HG02642 (cell line): ENCODE measurements at regions not wholly inside any gene's neighbourhood (a gene's known extent, or its start where the extent isn't known, plus 50 kb on each side); places are given as distances from the start of the nearest gene placed in this dataset.

Source experiments
- ATAC-seq: cut with Tn5 transposase; IDR thresholded peaks from one replicate; pipeline ENCODE4 v1.9.1; 2021; ENCODE audit warnings: mild to moderate bottlenecking; ENCODE audit not compliant: unreplicated experiment, poor library complexity

DNA sequence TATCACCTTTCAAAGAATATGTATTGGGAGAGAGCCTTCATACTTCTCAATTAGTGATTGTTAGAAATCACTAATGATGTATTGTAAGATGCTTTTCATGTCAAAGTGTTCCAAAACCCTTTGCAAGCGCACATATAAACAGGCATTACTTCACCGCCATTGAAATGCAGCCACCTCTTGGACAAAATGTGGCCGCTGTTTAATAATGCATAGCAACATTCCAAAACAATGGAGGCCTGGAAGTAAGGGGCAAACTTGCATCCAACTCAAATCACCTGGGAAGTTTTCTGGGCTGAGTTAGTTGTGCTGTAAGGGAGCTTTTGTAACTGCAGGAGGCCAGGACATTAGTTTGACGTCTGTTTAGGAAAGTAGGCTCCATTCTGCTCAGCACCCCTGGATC lies 438.1 kb downstream of the FGF9 start:
- no peak for ATAC-seq

- no peak for ATAC-seq
These were observed 439.5 kb downstream of the FGF9 start for GRCh38 chr13:22110368-22110767.

DNA sequence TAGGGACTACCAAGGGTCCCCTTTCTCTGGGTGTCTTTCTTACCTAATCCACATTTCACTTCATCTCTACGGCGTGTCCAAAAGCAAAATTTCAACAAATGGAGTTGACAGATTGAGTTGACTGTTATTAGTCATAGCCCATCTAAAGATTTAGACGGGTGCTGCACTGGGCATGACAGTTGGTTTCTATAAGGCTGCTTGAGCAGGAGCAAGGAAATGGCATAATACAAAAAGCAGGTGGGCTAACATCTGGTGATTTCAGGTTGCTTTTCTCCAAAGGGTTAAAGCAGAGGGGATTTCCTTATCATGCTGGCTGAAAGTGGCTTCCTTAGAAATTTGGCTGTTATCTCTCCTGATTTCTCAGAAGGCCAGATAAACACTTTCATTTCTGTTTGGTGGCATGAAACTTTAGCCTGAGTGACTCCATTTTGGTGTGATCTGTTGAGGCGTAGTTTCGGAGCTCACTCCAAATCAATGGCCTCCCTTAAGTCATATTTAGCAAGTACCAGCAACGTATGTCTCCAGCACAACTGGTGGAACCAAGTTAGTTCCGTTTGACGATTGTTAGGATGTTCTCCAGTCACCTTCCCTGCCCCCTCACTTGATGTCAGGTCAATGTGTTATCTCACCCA lies 440.4 kb downstream of the FGF9 start:
- ATAC-seq: no peak

DNA sequence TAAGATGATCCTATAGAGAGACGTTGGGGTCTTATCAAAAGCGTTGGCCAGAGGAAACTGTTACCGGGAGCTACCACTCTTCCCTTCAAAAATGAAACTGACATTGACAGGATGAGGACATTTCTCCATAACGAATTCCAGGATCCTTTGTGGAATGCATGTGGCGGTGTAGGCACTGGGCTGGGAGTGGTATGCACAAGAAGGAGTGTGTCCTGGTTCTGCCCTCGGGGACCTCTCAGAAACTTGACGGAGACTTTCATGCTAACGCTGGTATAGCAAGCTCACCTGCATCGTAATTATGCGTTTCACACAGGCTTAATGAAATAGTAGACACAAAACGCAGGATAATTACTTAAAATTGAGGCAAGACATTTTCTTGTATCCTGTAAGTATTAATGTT lies 441.1 kb downstream of the FGF9 start:
- no peak for ATAC-seq

- no peak for ATAC-seq
These were observed 442.3 kb downstream of the FGF9 start for GRCh38 chr13:22112956-22113745.

GRCh38 chr13:22114630-22115311 lies 443.9 kb downstream of the FGF9 start:
- ATAC-seq: peak; percentile 89

DNA sequence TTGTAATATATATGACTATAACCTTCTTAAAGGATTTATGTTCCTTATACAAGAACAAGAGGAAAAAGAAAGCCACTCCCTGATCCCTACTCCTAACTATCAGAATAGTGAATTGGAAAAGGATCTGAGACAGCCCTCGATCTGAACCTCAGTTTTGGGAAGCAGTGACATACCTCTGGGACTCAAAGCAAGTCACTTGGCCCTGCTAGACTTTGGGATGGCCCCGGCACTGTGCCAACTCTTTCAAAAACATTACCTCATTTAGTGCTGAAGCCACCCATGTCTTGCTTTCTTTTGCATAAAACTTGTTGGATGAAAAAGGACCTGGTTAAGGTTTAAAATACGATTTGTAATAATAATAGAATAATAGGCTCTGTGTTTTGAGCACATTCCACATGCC lies 447.3 kb downstream of the FGF9 start:
- ATAC-seq: no peak

DNA sequence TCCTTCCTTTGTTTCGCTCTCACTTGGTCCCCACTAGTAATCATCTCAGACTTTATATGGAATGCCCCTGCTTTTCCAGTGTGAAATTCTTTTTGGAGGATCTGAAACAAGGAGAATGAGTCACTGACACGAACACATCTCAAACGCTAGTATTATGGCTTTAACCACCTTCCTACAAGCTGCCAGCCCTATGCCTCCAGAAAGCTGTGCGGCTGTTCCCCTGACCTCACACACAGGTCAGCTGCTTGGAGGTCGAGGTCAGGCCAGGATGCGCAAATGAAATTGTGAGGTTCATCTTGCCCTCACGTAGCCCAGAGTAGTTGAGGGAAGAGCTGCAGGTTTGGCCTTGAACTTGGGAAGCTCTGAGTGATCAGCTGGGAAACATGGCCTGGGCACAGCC lies 449.8 kb downstream of the FGF9 start:
- no peak for ATAC-seq

DNA sequence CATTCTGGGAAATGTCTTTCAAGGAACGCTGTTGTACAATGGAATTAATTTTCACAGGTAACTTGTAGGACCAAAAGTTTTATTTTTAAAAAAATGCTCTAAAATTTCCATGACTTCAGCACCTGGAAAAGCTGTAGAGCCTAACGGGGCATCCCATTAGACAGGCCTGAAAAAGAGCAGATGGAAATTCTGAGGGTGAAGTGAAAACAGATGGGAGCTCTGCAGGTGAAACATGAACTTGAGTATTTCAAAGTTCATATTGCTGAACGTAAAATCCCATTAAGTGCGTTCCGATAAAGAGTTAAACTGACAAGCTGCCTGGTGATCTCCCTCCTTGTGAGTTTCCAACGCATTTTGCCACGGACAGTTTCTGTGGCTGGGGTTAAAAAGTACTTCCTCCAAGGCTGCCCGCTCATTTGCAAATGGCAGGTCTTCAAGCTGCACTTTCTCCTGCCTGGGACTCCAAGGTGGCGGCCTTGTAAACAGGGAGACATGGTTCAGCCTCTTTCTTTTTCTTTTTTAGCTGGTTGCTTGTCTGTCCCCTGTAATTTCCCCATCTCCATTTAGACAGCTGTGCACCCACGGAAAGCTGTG lies 450.4 kb downstream of the FGF9 start:
- no peak for ATAC-seq

DNA sequence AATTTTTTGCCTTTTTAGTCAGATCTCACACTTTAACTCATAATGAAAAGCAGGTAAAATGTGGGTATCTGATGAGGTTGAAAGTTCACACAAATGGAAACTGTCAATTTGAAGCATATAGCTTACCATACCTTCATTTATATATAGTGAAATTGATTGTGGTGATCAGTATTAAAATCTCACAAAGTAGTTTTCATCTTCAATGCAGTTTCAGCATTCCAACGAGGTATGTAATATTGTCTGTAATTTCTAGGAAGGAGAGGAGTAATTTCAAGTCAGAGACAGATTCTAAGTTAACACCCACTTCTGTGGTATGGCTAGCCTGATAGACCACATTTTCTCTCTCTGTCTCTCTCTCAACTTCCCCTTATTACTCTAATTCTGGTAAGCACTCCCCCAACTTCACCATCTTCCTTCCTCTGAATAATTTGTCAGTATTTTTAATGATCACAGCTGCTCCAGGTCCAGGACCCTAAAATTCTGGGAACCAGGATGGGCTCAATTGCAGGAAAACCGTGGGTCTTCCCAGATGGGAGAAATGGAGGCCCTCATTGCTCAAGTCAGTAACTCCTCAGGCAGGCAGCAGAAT lies 455.7 kb downstream of the FGF9 start:
- peak; percentile 96 for ATAC-seq

- ATAC-seq: no peak
These were observed 456.6 kb downstream of the FGF9 start for GRCh38 chr13:22127277-22128164.

DNA sequence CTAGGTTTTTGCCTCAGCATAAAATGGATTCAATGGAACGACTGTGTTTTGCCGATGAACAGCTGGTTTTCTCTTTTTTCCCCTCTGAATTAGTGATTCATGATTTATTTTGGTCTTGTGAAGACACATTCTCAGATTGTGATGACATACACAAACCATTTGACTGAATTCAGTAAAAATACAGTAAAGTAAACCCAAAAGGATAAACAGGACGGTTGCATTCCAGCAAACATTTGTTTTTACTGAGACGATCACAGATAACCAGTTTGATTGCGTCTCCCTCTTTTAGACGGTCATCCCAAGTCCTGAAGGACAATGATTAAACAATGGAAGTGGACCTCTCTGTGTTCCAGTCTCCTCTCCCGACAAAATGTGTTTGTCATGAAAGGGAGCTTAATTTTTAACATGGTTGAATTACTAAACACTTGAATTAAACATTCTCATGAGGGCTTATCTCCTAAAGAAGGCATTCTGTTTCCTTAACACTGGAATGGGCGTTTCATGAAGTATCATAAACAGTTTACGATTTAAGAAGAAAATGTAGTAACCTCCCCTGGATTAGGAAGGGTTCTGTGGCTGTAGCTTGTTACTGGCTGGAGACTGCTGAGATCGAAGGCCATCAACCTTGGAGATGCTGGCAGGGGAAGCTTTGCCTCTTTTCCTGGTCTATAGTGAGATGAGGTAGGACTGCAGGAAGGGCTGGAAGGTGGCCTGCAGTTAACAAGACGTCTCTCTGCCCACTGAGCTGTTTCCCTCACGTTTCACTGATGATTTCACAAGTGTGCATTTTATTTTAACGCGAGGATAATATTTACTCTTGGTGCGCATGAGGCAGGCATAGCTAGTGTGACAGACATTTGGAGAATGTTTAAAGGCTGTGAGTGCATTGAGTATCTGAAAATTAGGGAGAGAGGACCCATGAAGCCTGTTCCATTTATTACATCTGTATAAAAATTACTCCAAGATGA lies 457.9 kb downstream of the FGF9 start:
- no peak for ATAC-seq

DNA sequence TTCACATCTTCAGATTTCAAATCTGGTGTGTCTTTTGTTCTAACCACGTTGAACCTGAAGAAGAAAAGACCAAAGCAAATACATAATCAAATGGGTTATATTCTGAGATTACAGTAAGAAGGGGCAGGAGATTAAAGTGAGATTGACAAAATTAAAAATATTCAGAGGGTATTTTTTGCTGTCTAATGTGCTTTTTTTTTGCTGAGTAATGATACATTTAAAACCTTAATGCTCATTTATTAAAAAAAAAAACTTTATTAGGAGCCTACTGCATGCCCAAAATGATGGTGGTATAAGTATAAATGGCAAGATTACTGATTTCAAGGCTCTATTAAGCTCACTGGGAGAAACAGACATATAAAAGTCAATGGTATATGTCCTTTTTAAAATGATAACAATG lies 459.4 kb downstream of the FGF9 start:
- ATAC-seq: no peak

DNA sequence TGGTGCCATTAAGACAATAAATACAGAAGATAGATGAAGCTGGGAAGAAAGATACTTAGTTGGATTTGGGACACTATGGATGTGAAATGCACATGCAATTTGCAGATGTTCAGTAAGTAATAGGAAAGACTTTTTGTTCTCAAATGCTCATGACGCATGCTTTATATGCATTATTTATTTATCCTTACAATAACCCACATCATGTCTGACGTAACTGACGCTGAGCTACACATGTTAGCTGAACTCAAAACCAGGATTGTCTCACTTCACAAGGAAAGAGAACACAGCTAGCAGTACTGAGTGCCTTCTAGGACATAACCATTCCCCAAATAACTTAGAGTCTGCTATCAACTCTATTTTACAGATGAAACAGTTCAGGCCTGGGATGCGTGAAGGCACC lies 463.4 kb downstream of the FGF9 start:
- ATAC-seq: no peak

- ATAC-seq: no peak
These were observed 464.6 kb downstream of the FGF9 start for GRCh38 chr13:22135446-22135845.

DNA sequence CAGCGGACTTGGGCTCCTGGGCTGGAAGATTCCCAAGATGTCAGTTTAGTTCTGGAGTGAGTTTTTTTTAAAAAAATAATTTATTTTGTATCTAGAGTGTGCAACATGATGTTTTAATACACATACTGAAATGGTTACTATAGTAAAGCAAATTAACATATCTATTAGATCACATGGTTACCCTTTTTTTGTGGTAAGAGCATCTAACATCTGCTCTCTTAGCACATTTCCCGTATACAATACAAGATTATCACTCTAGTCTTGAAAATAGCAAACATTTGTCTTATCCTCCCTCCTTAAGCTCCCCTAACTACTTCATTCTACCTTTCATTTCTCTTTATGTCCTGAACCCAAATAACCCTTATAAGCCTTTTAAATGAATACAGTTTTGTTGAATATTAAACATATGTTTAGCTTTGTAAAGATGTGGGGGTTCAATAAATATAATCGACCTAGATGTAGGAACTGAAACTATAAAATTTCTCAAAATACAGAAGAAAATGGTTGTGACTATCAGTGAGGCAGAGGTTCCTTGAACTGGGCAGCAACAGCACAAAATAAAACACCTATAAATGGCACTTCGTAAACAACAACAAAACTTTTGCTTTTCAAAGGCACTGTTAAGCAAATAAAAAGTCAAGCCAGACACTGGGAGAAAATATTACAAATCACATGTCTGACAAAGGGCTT lies 466.6 kb downstream of the FGF9 start:
- ATAC-seq: no peak

DNA sequence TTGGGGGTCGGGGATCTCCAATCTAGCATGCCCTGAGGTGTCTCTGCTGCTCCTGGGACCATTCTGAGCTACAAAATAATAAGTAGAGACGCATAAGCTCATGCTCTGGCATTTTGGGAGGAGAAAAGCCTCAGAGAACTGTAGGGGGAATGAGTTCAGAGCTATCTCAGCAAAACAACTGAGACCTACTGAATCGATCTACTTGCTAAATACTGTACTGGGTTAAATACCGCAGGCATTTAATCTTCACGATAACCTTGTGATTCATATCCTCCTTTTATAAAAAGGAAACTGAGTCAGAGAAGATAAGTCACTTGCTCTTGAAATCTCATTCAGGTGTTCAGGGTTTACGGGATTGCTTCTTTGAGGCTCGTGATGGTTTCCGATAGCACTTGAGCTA lies 468.1 kb downstream of the FGF9 start:
- ATAC-seq: no peak

- ATAC-seq: no peak
These were observed 470.8 kb downstream of the FGF9 start for GRCh38 chr13:22141716-22142115.
